ENCODE measurements at regions not wholly inside any gene's neighbourhood (a gene's known extent, or its start where the extent isn't known, plus 50 kb on each side); places are given as distances from the start of the nearest gene placed in this dataset.

GRCh38 chr6:167754691-167755090 lies 72.0 kb upstream of the AFDN start:
- ChIA-PET POLR2A (no interaction called here), CTCF (interaction anchor here (0.9 kb wide), 1 partner anchor 11 kb away, joined by 3 read pairs; no protein-coding TSS in a partner anchor)
- Histone ChIP-seq H3K36me3 (ENCODE audit: control insufficient read depth in 2 of 2, insufficient read depth in 1 of 2, low read length in 2 of 2) (no peaks in the 10 kb centered on the region), H3K9me3 (ENCODE audit: control insufficient read depth, insufficient read depth, low read depth, low read length) (no peaks in the 10 kb centered on the region), H3K4me1 (ENCODE audit: control insufficient read depth, insufficient read depth, low read length) (no peaks in the 10 kb centered on the region), H3K27ac (ENCODE audit: extremely low read depth, low read depth, low read length) (no peak overlapping the region), H3K4me3 (ENCODE audit: low read depth, low read length) (no peak overlapping the region)
- no peak for TF ChIP-seq ZNF350 (tag by site-specific recombination; IDR thresholded peaks at IDR 0.05)
- TF ChIP-seq ZNF510 (tag by site-specific recombination; IDR thresholded peaks at IDR 0.05; ENCODE audit: insufficient replicate concordance) = no peak
- TF ChIP-seq ZNF677 (tag by site-specific recombination; IDR thresholded peaks at IDR 0.05) = no peak
- TF ChIP-seq ZNF585B (tag by site-specific recombination; IDR thresholded peaks at IDR 0.05) = no peak
- TF ChIP-seq ZNF521 (tag by site-specific recombination; IDR thresholded peaks at IDR 0.05) = no peak
- TF ChIP-seq ZFP41 (tag by site-specific recombination; IDR thresholded peaks at IDR 0.05; ENCODE audit: borderline replicate concordance) = no peak
- no peak for TF ChIP-seq ZNF561 (tag by site-specific recombination; IDR thresholded peaks at IDR 0.05; ENCODE audit: borderline replicate concordance)
- no peak for TF ChIP-seq ZBTB49 (tag by site-specific recombination; IDR thresholded peaks at IDR 0.05; ENCODE audit: low read depth)
- TF ChIP-seq ZNF391 (tag by site-specific recombination; IDR thresholded peaks at IDR 0.05; ENCODE audit: borderline replicate concordance, low read depth) = no peak
- no peak for TF ChIP-seq ZBTB7A (tag by site-specific recombination; IDR thresholded peaks at IDR 0.05; ENCODE audit: low read depth)
- no peak for TF ChIP-seq MZF1 (tag by site-specific recombination; IDR thresholded peaks at IDR 0.05; ENCODE audit: borderline replicate concordance)

- TF ChIP-seq ZNF501 (tag by site-specific recombination; IDR thresholded peaks at IDR 0.05) (no peak), FEZF1 (tag by site-specific recombination; IDR thresholded peaks at IDR 0.05) (no peak), ZNF148 (tag by site-specific recombination; IDR thresholded peaks at IDR 0.05; ENCODE audit: borderline replicate concordance) (no peak), ZNF571 (tag by site-specific recombination; IDR thresholded peaks at IDR 0.05) (no peak), ZNF791 (tag by site-specific recombination; IDR thresholded peaks at IDR 0.05) (no peak), ZNF561 (tag by site-specific recombination; IDR thresholded peaks at IDR 0.05; ENCODE audit: borderline replicate concordance) (no peak), ZNF26 (tag by site-specific recombination; IDR thresholded peaks at IDR 0.05) (no peak), ZNF530 (tag by site-specific recombination; IDR thresholded peaks at IDR 0.05; ENCODE audit: low read depth) (no peak), ZNF596 (tag by site-specific recombination; IDR thresholded peaks at IDR 0.05) (no peak), KLF10 (tag by site-specific recombination; IDR thresholded peaks at IDR 0.05) (no peak), ZNF777 (tag by site-specific recombination; IDR thresholded peaks at IDR 0.05; ENCODE audit: borderline replicate concordance) (no peak), TCF7L2 (IDR thresholded peaks at IDR 0.05; ENCODE audit: borderline replicate concordance, low read depth, low read length) (no peak), ZNF544 (tag by site-specific recombination; IDR thresholded peaks at IDR 0.05) (no peak), ZNF843 (tag by site-specific recombination; IDR thresholded peaks at IDR 0.05) (no peak)
- Histone ChIP-seq H3K4me1 (ENCODE audit: control insufficient read depth, insufficient read depth, low read length) (no peaks in the 10 kb centered on the region), H3K4me3 (ENCODE audit: low read depth, low read length) (no peak overlapping the region), H3K27ac (ENCODE audit: extremely low read depth, low read depth, low read length) (no peak overlapping the region), H3K36me3 (ENCODE audit: control insufficient read depth in 2 of 2, insufficient read depth in 1 of 2, low read length in 2 of 2) (no peaks in the 10 kb centered on the region), H3K9me3 (ENCODE audit: control insufficient read depth, insufficient read depth, low read depth, low read length) (no peaks in the 10 kb centered on the region)
- CTCF ChIA-PET = interaction anchor here (0.7 to 0.9 kb wide), 2 partner anchors 12 to 199 kb away, joined by 3 read pairs; no protein-coding TSS in a partner anchor
- POLR2A ChIA-PET = no interaction called here
Measured at GRCh38 chr6:167755461-167755860, 71.2 kb upstream of the AFDN start.
